ENCODE measurements at regions not wholly inside any gene's neighbourhood (a gene's known extent, or its start where the extent isn't known, plus 50 kb on each side); places are given as distances from the start of the nearest gene placed in this dataset.
"Not testable (repeated sequence)": the region's sequence is repeated elsewhere in the genome, so short reads cannot be mapped to it uniquely, and the experiment has no call there.

DNA sequence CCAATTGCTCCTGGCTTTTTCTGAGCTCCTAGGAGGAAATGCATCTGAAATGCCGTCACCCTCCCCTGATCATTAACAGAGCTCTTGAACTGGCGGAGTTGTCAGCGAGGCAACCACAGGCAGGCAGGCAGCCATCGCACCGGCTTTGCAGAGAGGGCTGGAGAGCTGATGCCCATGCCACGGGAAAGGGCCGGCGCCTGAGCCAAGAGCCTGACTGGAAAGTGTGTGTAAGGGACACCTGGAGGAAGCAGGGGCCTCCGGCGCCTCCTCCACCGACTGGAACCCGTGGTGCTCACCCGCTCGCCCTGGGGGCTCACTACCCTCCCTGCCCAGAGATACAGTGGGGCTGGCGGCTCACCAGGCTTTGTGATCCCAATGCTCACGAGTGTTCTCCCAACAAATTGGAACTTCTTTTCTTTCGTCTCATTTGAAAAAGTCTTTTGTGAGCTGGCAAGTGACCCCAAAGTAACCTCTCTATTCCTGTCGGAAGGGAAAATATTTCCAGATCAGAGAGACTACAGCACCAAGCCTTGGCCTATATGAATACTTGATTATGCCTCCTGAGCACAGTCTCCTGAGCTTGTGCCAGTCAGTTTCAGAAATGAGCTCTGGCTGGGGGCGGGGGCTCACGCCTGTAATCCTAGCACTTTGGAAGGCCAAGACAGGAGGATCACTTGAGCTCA is 97.7 kb upstream of the SLC25A33 start:
- Histone ChIP-seq H3K27ac (ENCODE audit: low read length) (peak overlapping the region; percentile 87), H3K9me3 (ENCODE audit: control insufficient read depth, low read depth, low read length) (no peaks in the 10 kb centered on the region), H3K4me1 (ENCODE audit: control insufficient read depth, insufficient read depth, low read length) (peaks cover 64% of the 10 kb centered on the region), H3K27me3 (ENCODE audit: control insufficient read depth, insufficient read depth, low read length) (no peaks in the 10 kb centered on the region), H3K4me3 (ENCODE audit: low read length) (no peak overlapping the region), H3K36me3 (ENCODE audit: control insufficient read depth, insufficient read depth, low read length) (no peaks in the 10 kb centered on the region)
- no peak for DNase-seq
- WGBS (ENCODE audit: insufficient coverage, low lambda C conversion rate): no CpG with 5 or more reads among the region's 20 CpGs

DNA sequence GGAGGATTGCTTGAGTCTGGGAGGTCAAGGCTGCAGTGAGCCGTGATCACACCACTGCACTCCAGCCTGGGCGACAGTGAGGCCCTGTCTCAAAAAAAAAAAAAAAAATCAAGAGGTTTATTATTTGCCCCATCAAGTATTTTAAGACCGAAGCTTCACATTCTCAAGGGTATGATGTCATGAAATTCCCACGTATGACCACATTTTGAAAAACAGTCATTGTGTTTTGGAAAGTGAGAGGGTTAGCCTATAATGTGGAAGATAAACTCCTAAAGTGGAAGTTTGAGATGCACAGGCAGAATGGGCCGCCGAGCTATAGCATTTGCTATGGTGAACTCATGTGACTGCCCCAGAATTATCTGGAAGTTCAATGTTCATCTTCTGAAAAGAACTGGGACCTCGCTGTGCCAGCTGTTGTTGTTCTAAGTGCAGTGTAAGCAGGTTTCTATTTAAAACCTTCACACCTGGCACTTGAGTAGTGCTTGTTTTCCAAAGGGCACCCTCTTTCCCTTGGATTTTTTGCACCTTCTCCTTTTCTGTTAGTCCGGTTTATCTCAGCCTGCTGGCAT is 96.9 kb upstream of the SLC25A33 start:
- WGBS (ENCODE audit: insufficient coverage, low lambda C conversion rate): 8% methylated on average over 2 of the region's 8 CpGs
- no peaks in the 10 kb centered on the region for H3K9me3 ChIP-seq (ENCODE audit: control insufficient read depth, low read depth, low read length)
- H3K4me3 ChIP-seq (ENCODE audit: low read length): no peak overlapping the region
- peak; percentile 78 to 92 for DNase-seq
- peak overlapping the region; percentile 87 for H3K27ac ChIP-seq (ENCODE audit: low read length)
- H3K36me3 ChIP-seq (ENCODE audit: control insufficient read depth, insufficient read depth, low read length): no peaks in the 10 kb centered on the region
- H3K4me1 ChIP-seq (ENCODE audit: control insufficient read depth, insufficient read depth, low read length): peaks cover 56% of the 10 kb centered on the region
- no peaks in the 10 kb centered on the region for H3K27me3 ChIP-seq (ENCODE audit: control insufficient read depth, insufficient read depth, low read length)

- no peak for DNase-seq
- H3K9me3 ChIP-seq (ENCODE audit: control insufficient read depth, low read depth, low read length): no peaks in the 10 kb centered on the region
- WGBS (ENCODE audit: insufficient coverage, low lambda C conversion rate): 100% methylated on average over 1 of the region's 3 CpGs
- no peak overlapping the region for H3K4me3 ChIP-seq (ENCODE audit: low read length)
- peak overlapping the region; percentile 87 for H3K27ac ChIP-seq (ENCODE audit: low read length)
- H3K27me3 ChIP-seq (ENCODE audit: control insufficient read depth, insufficient read depth, low read length): no peaks in the 10 kb centered on the region
- H3K4me1 ChIP-seq (ENCODE audit: control insufficient read depth, insufficient read depth, low read length): peaks cover 50% of the 10 kb centered on the region
- H3K36me3 ChIP-seq (ENCODE audit: control insufficient read depth, insufficient read depth, low read length): no peaks in the 10 kb centered on the region
Observed at GRCh38 chr1:9442986-9443385, 96.3 kb upstream of the SLC25A33 start.

- 55% methylated on average over 2 of the region's 14 CpGs for WGBS (ENCODE audit: insufficient coverage, low lambda C conversion rate)
- Histone ChIP-seq H3K36me3 (ENCODE audit: control insufficient read depth, insufficient read depth, low read length) (no peaks in the 10 kb centered on the region), H3K27ac (ENCODE audit: low read length) (peak overlapping the region; percentile 54), H3K4me1 (ENCODE audit: control insufficient read depth, insufficient read depth, low read length) (peaks cover 50% of the 10 kb centered on the region), H3K9me3 (ENCODE audit: control insufficient read depth, low read depth, low read length) (no peaks in the 10 kb centered on the region), H3K4me3 (ENCODE audit: low read length) (no peak overlapping the region), H3K27me3 (ENCODE audit: control insufficient read depth, insufficient read depth, low read length) (no peaks in the 10 kb centered on the region)
- peak in 1 of 2 donors; percentile 46 for DNase-seq
Observed at GRCh38 chr1:9443913-9444445, 95.3 kb upstream of the SLC25A33 start.

DNA sequence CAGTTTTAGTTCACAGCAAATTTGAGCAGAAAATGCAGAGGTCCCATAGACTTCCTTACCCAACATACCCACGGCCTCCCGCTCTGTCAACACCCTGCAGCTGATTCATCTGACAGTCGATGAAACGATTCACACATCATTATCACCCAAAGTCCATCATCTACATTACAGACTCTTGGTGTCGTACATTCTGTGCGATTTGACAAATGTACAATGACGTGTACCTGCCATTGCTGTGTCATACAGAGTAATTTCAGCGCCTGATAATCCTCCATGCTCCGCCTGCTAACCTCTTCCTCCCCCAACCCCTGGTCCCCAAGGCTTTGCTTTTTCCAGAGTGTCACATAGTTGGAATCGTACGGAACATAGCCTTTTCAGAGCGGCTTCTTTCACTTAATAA is 94.7 kb upstream of the SLC25A33 start:
- peak overlapping the region; percentile 54 for H3K27ac ChIP-seq (ENCODE audit: low read length)
- WGBS (ENCODE audit: insufficient coverage, low lambda C conversion rate): 100% methylated on average over 3 of the region's 12 CpGs
- H3K4me3 ChIP-seq (ENCODE audit: low read length): no peak overlapping the region

GRCh38 chr1:9445081-9445480 is 94.2 kb upstream of the SLC25A33 start:
- H3K4me1 ChIP-seq (ENCODE audit: control insufficient read depth, insufficient read depth, low read length): peaks cover 46% of the 10 kb centered on the region
- H3K27ac ChIP-seq (ENCODE audit: low read length); DNase-seq; H3K4me3 ChIP-seq (ENCODE audit: low read length); H3K36me3 ChIP-seq (ENCODE audit: control insufficient read depth, insufficient read depth, low read length); H3K27me3 ChIP-seq (ENCODE audit: control insufficient read depth, insufficient read depth, low read length); H3K9me3 ChIP-seq (ENCODE audit: control insufficient read depth, low read depth, low read length): not testable (repeated sequence)
- 100% methylated on average over 1 of the region's 10 CpGs for WGBS (ENCODE audit: insufficient coverage, low lambda C conversion rate)

More for the DNA sequence above, 94.7 kb upstream of the SLC25A33 start:
- H3K9me3 ChIP-seq (ENCODE audit: control insufficient read depth, low read depth, low read length): no peaks in the 10 kb centered on the region
- no peaks in the 10 kb centered on the region for H3K27me3 ChIP-seq (ENCODE audit: control insufficient read depth, insufficient read depth, low read length)
- H3K36me3 ChIP-seq (ENCODE audit: control insufficient read depth, insufficient read depth, low read length): no peaks in the 10 kb centered on the region
- no peak for DNase-seq
- H3K4me1 ChIP-seq (ENCODE audit: control insufficient read depth, insufficient read depth, low read length): peaks cover 45% of the 10 kb centered on the region

- no peaks in the 10 kb centered on the region for H3K9me3 ChIP-seq (ENCODE audit: control insufficient read depth, low read depth, low read length)
- H3K4me3 ChIP-seq (ENCODE audit: low read length): no peak overlapping the region
- 92% methylated on average over 2 of the region's 18 CpGs for WGBS (ENCODE audit: insufficient coverage, low lambda C conversion rate)
- H3K27me3 ChIP-seq (ENCODE audit: control insufficient read depth, insufficient read depth, low read length): no peaks in the 10 kb centered on the region
- no peak for DNase-seq
- H3K4me1 ChIP-seq (ENCODE audit: control insufficient read depth, insufficient read depth, low read length): peaks cover 43% of the 10 kb centered on the region
- H3K27ac ChIP-seq (ENCODE audit: low read length): no peak overlapping the region
- H3K36me3 ChIP-seq (ENCODE audit: control insufficient read depth, insufficient read depth, low read length): no peaks in the 10 kb centered on the region
Observed at GRCh38 chr1:9447215-9447960, 91.9 kb upstream of the SLC25A33 start.

DNA sequence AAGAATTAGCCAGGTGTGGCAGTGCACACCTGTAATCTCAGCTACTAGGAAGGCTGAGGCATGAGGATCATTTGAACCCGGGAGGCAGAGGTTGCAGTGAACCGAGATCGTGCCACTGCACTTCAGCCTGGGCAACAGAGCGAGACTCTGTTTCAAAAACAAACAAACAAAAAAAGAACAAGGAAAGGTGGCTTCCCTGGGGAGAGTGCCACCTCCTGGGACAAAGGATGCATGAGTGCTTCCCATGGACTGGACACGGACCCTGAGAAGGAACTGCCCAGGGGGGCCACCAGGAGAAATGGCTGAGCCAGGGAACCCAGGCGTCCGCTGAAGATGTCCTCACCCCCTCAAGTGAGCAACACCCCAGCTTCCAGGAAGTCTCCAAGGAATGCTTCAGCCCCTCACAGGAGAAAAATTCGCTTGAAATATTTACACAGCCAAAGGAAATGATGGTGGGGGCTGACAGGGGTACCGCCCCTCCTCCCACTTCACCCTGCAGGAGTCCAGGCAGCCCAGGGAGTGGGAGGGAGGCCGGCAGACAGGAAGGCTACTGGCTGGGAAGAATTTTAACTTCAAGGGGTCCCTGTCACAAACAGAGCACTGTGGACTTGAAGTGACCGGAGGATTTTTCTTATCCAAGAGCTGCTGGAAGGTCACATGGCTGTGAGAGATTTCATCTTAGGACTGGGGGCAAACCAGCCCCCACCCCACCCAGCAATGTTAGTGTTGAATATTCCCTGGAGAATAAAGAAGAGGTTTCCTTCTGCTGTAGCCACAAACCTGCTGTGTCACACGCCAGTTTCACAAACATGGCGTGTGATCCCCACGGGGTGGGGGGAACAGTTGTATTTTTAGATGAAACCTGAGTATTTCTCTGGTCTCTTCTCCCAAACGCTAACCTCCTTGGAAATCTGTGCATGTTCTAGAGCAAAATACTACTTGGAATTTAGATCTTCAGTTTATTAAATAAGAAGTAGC is 90.8 kb upstream of the SLC25A33 start:
- no peak for DNase-seq
- Histone ChIP-seq H3K9me3 (ENCODE audit: control insufficient read depth, low read depth, low read length) (no peaks in the 10 kb centered on the region), H3K4me1 (ENCODE audit: control insufficient read depth, insufficient read depth, low read length) (peaks cover 36% of the 10 kb centered on the region), H3K4me3 (ENCODE audit: low read length) (no peak overlapping the region), H3K36me3 (ENCODE audit: control insufficient read depth, insufficient read depth, low read length) (no peaks in the 10 kb centered on the region), H3K27me3 (ENCODE audit: control insufficient read depth, insufficient read depth, low read length) (no peaks in the 10 kb centered on the region), H3K27ac (ENCODE audit: low read length) (peak overlapping the region; percentile 25)
- WGBS (ENCODE audit: insufficient coverage, low lambda C conversion rate): 50% methylated on average over 1 of the region's 15 CpGs

DNA sequence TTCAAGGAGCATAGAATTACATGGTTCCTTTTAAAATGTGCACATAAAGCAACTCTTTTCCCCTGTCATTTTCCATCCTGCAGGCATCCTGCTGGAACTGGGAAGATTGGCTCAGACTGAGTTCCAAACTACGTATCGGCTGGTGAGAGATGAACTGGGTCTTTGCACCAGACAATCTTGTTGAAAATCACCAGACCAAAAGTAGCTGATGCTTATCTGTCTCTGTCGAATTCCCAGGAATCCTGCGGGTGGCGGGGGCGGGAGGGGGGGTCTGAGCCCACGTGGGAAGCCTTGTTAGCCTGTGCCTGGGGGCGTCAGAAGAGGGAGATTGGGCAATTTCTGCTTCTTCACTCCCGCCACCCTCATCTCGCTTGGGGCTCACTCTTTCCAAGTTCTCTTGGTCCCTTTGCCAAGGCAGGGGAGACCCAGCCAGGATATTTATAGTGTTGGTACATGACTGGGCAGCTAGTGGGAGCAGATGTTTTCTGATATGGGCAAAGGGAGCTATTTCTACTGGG is 90.1 kb upstream of the SLC25A33 start:
- Histone ChIP-seq H3K27me3 (ENCODE audit: control insufficient read depth, insufficient read depth, low read length) (no peaks in the 10 kb centered on the region), H3K9me3 (ENCODE audit: control insufficient read depth, low read depth, low read length) (no peaks in the 10 kb centered on the region), H3K27ac (ENCODE audit: low read length) (peak overlapping the region; percentile 57), H3K4me1 (ENCODE audit: control insufficient read depth, insufficient read depth, low read length) (peaks cover 31% of the 10 kb centered on the region), H3K36me3 (ENCODE audit: control insufficient read depth, insufficient read depth, low read length) (no peaks in the 10 kb centered on the region), H3K4me3 (ENCODE audit: low read length) (no peak overlapping the region)
- no peak for DNase-seq
- WGBS (ENCODE audit: insufficient coverage, low lambda C conversion rate): 100% methylated on average over 1 of the region's 10 CpGs

Measured in large intestine (tissue), 3 donors.